ENCODE measurements at regions not wholly inside any gene's neighbourhood (a gene's known extent, or its start where the extent isn't known, plus 50 kb on each side); places are given as distances from the start of the nearest gene placed in this dataset.

DNA sequence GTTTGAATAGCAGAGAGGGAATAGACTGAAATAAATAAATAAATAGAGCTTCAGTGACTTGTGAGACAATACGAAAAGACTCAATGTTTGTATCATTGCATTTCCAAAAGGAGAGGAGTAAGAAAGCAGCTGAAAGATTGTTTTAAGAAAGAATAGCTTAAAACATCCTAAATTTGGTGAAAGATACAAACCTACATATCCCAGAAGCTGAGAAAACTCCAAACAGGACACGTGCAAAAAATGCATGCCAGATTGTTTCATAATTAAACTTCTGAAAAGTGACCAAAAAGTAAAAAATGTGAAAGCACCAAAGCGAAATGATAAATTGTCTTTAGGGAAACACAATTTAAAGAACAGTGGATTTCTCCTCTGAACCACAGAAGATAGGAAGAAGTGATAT lies 711.0 kb downstream of the AACS start:
- no peak overlapping the region for H3K4me3 ChIP-seq (ENCODE audit: low read depth, low read length)

DNA sequence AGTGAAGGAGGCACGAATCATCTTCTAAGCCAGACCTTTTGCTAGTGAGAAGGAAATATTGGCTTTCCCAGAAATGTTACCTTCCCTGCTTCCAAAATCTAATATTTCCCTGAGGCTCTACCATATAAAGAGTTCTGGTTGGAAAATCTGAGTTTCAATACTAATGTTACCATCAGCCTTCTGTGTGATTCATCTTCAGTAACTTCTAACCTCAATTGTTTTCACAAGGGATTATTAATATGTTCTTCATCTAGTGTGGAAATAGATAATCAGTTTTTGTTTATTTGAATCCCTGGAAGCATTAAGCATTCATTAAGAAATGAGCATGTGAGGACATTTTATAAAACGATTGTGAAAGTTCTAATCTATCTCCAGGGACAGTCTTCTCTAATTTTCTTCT lies 720.9 kb downstream of the AACS start:
- no peak overlapping the region for H3K4me3 ChIP-seq (ENCODE audit: low read depth, low read length)
- TF ChIP-seq, protein P1, sequence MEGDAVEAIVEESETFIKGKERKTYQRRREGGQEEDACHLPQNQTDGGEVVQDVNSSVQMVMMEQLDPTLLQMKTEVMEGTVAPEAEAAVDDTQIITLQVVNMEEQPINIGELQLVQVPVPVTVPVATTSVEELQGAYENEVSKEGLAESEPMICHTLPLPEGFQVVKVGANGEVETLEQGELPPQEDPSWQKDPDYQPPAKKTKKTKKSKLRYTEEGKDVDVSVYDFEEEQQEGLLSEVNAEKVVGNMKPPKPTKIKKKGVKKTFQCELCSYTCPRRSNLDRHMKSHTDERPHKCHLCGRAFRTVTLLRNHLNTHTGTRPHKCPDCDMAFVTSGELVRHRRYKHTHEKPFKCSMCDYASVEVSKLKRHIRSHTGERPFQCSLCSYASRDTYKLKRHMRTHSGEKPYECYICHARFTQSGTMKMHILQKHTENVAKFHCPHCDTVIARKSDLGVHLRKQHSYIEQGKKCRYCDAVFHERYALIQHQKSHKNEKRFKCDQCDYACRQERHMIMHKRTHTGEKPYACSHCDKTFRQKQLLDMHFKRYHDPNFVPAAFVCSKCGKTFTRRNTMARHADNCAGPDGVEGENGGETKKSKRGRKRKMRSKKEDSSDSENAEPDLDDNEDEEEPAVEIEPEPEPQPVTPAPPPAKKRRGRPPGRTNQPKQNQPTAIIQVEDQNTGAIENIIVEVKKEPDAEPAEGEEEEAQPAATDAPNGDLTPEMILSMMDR (IDR thresholded peaks at IDR 0.05; ENCODE audit: borderline replicate concordance, insufficient read depth, low read depth, low read length) = no peak

More for the DNA sequence above, 711.0 kb downstream of the AACS start:
- TF ChIP-seq, protein P1 (IDR thresholded peaks at IDR 0.05; ENCODE audit: borderline replicate concordance, insufficient read depth, low read depth, low read length) = no peak

DNA sequence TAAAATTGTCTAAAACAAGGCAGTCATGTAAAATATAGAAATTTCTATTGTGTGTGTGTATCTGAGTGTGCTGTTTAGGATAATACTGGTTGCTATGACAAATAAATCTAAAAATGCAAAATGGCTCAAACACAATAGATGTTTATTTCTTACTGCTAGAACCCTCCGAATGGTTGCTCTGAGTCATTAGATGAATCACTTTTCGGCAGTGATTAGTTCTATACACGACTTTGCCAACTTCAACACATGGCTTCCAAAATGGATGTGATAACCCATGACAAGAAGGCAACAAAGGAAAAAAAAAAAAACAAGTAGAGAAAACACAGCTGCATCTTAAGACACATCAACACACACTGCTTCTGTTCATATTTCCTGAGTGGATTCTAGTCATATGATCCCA lies 729.2 kb downstream of the AACS start:
- TF ChIP-seq, protein P1 (IDR thresholded peaks at IDR 0.05; ENCODE audit: borderline replicate concordance, insufficient read depth, low read depth, low read length) = no peak
- no peak overlapping the region for H3K4me3 ChIP-seq (ENCODE audit: low read depth, low read length)

DNA sequence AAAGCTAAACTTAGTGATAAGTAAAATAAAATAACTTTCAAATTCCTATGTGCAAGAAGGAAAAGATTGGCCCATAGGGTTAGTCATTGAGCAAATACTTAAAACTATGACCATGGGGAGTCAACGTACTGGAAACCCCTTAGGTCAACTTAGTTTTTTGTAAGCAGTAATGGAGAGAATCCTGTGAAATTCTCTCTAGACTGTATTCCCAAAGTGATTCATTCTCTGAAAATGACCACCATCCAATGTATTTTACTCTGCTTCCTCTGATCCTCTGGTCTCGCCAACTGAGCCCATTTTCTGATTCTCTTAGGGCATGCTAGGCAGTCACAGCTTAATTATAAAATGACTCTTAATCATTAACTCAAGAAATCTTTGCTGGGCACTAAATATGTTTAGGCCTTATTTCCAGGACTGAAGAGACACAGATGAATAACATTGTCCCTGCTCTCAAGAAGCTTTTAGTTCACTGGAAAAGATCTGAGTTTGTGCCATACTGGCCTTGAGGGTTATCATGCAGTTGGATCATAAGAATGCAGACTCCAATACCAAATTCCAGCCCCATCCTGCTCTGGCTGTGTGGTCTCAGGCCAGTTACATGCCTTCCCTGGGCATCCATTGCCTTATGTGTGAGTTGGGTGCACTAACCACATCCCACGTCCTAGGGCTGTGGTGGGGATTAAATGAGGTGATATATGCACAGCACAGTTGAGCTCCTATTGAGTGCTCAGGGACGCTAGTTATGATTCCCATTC lies 732.4 kb downstream of the AACS start:
- TF ChIP-seq, protein P1 (IDR thresholded peaks at IDR 0.05; ENCODE audit: borderline replicate concordance, insufficient read depth, low read depth, low read length) = no peak
- no peak overlapping the region for H3K4me3 ChIP-seq (ENCODE audit: low read depth, low read length)

DNA sequence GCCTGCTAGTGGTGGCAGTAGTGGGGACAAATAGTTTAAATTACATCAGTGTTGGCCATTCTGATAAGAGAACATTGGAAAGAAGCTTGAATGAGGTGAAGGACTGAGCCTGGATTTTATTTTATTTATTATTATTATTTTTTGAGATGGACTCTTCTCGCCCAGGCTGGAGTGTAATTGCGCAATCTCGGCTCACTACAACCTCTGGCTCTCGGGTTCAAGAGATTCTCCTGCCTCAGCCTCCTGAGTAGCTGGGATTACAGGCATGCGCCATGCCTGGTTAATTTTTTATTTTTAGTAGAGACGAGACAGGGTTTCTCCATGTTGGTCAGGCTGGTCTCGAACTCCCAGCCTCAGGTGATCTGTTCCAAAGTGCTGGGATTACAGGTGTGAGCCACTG lies 739.4 kb downstream of the AACS start:
- TF ChIP-seq, protein P1 (IDR thresholded peaks at IDR 0.05; ENCODE audit: borderline replicate concordance, insufficient read depth, low read depth, low read length) = no peak

DNA sequence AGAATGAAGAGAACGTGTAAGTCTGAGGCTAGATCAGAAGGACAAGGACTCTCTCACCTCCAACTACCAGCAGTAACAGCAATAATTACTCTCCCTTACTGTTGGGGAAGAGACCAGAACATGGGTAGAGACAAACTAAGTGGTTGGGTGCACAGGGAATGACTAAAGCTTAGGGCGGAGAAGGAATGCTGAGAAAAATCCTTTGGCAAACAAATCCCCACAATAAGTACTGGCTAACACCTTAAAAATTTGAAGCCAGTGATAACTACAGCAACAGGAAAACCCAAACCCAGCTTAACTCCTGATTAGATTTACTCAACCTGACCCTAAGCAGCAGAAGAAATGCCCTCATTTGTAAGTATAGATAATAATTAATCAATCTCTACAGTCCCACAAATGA lies 759.0 kb downstream of the AACS start:
- no peak overlapping the region for H3K4me3 ChIP-seq (ENCODE audit: low read depth, low read length)
- TF ChIP-seq, protein P1 (IDR thresholded peaks at IDR 0.05; ENCODE audit: borderline replicate concordance, insufficient read depth, low read depth, low read length) = no peak

More for the DNA sequence above, 739.4 kb downstream of the AACS start:
- no peak overlapping the region for H3K4me3 ChIP-seq (ENCODE audit: low read depth, low read length)

DNA sequence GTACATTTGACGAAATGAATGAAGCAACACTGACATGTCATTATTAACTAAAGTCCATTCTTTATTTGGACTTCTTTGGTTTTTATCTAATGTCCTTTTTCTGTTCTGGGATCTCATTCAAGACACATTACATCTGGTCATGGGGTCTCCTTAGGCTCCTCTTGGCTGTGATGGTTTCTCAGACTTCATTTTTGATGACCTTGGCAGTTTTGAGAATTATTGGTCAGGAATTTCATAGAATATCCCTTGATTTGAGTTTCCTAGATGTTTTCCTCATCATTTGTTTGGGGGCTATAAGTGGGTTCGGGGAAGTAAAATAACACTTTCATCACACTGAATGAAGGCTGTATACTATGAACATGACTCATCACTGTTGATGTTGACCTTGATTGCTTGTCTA lies 770.6 kb downstream of the AACS start:
- TF ChIP-seq, protein P1 (IDR thresholded peaks at IDR 0.05; ENCODE audit: borderline replicate concordance, insufficient read depth, low read depth, low read length) = no peak
- H3K4me3 ChIP-seq (ENCODE audit: low read depth, low read length) = no peak overlapping the region

All from GM12875 (cell line).